ENCODE measurements at regions not wholly inside any gene's neighbourhood (a gene's known extent, or its start where the extent isn't known, plus 50 kb on each side); places are given as distances from the start of the nearest gene placed in this dataset.

DNA sequence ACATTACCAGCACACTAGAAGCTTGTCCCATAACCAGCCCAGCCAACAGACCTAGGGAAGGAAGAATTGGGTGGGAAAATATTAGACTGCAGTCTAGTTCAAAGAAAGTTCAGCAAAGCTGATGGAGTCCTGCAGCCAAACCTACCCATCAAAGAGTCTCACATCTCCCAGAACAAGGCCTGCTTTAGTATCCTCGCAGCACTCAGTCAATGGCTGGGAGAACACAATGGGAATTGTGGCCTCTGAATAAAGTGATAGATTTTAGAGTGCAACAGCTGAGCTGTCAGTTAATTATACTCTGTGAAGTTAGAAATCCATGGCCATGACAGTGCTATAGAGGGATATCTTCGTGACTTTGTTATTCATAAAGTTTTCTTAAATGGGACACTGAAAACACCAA is 207.2 kb upstream of the NAALADL2 start:
- DNase-seq (ENCODE audit: low spot score): no peak

DNA sequence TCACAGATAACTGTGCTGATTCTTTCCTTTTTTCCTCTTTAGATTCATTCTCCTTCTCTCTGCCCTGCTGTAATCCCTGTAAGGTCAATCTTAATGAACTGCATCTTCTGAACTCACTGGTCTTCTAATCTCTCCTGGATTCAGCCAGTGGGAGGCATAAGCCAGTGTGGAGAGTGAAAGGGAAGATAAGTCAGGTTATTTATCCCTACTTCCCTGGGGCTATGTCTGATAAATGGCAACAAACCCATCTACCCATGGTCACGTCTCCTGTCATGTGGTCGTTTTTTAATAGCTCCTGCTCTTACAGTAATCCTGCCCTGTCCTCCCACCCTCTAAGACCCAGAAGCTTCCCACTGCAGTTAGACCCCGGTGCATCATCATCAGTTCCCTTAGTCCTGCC is 199.6 kb upstream of the NAALADL2 start:
- DNase-seq (ENCODE audit: low spot score): no peak

DNA sequence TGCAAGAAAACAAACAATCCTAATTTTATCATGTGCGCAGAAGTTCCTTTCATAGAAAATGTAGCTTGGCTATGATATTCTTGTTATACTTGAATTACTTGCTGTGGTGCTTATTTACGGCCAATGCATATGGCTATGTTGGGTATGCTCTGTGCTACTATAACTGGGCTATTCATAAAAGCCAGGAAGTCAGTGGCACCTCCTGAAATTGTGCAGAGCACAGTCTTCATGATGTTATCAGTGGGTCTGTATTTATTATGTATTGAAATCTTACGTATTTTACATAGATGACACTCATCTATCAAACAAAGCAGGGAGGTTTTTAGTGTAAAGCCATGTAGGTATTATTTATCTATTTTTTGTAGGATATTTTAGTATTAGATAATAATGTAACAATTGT is 196.5 kb upstream of the NAALADL2 start:
- no peak for DNase-seq (ENCODE audit: low spot score)

DNA sequence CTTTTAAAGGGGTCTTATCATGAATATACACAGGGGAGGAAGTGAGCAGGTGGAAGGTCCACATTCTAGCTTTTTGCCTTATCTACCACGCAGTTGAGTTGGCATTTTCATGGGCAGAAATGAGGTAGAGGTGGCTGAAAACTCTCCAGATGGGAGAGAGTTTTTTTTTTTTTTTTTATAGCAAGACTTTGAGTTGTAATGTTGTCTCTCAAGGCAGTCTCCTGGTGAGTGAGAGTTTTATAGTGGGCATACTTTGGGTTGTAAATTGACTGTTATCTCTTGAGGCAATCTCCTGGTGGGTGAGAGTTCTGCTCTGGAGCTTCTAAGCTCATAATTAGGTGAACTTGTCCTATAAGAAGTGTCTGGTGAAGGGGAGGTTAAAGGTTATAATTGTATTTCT is 191.7 kb upstream of the NAALADL2 start:
- DNase-seq (ENCODE audit: low spot score): no peak

DNA sequence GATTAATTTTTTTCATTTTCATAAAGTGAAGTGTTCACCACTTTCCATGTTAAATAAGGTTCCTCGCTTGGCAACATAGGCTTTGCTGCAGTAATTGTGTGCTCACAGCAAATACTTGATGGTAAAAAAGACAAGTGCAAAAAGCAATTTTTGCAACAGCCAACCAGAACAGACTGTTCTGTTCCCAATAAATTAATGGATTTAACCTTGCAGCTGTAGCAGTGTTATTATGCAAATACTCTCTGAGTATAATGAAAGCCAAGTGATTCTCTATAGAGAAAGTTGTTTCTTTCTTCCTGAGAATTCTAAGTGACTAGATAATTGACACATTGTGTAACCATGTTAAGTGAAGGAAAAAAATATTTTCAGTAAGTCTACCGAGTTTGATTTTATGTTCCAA is 183.7 kb upstream of the NAALADL2 start:
- no peak for DNase-seq (ENCODE audit: low spot score)

DNA sequence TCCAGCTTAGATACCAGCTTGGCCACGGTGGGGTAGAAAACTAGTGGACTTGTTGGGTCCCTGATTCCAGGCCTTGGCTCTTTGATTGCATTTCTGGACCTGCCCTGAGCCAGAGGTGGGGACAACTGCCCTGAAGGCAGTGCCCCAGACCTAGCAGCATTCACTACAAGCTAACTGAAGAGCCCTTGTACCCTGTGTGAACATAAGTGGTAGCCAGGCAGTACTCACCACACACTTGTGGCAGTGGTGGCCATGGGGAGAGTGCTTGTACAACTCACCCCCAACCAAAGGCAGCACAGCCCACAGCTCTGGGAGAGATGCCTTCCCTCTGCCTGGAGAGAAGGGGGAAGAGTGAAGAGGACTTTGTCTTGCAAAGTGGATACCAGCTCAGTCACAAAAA is 177.3 kb upstream of the NAALADL2 start:
- DNase-seq (ENCODE audit: low spot score): no peak

DNA sequence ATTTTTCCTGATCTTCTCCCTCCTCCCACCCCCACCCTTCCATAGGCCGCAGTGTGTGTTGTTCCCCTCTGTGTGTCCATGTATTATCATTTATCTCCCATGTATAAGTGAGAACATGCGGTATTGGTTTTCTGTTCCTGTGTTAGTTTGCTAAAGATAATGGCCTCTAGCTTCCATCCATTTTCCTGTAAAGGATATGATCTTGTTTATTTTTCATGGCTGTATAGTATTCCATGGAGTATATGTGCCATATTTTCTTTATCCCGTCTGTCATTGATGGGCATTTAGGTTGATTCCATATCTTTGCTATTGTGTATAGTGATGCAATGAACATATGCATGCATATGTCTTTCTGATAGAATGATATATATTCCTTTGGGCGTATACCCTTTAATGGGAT is 173.3 kb upstream of the NAALADL2 start:
- DNase-seq (ENCODE audit: low spot score): no peak

DNA sequence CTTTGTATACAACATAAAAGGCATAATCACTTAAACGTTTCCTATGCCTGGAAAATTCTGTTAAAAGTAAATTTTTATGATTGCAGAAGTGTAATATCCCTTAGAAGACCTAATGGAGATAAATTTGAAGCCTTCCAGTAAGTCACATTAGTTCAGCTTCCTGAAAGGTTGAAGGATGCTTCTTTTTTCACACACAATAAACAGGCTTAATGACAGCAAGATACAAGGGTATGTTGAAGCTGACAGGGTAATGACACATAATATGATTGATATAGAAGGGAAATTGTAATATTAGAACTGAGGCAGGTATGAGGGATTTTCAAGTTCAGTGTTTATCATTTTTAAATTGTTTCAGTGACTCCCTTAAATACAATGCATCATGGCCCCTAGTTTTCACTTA is 161.8 kb upstream of the NAALADL2 start:
- DNase-seq (ENCODE audit: low spot score): no peak

DNA sequence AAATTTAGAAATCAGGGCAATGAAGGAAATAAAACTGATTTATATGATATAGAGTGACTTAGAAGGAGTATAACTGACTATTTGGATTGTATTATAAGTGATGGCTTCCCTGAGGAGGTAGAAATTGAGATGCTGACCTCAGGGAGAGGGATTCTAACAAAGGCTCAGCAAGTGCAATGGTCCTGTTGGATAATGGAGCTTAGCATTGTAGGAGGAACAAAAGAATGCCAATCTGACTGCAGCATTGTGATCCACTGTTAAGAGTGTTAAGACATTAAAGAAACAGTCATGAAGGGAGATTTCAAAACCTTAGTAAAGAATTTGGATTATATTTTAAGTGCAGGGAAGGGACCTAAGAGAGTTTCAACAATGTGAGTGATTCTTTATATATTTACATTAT is 158.4 kb upstream of the NAALADL2 start:
- no peak for DNase-seq (ENCODE audit: low spot score)

DNA sequence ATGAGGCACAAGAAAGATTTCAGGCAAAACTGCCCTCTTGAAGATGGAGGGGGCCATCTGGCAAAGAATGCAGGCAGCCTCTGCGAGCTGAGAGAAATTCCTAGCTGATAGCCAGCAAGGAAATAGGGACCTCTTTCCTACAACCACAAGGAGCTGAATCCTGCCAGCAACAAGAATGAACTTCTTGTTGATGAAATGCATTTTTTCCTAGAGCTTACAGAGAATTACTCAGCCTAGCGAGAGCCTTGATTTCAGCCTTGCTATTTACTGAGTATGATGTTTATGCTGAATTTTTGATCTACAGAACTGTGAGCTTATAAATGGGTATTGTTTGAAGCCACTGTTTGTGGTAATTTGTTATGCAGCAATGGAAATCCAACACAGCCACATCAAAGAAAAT is 148.5 kb upstream of the NAALADL2 start:
- no peak for DNase-seq (ENCODE audit: low spot score)

DNA sequence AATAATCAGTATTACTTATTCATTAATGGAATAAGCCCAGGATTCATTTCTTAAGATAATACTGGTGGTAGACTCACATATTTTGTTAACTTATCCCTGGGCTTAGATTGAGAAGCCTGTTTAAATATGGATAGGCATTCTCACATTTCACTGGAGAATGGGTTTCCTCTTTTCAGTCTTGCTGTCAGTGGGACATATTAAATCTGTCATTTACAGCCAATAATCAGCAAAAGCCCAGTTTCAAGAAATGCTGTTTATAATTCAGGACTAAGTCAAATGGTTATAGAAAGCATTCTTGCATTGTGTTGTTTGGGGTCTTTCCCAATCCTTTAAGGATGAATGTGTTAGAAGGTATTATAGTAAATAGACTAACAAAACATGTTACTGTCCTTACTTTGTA is 143.7 kb upstream of the NAALADL2 start:
- no peak for DNase-seq (ENCODE audit: low spot score)

DNA sequence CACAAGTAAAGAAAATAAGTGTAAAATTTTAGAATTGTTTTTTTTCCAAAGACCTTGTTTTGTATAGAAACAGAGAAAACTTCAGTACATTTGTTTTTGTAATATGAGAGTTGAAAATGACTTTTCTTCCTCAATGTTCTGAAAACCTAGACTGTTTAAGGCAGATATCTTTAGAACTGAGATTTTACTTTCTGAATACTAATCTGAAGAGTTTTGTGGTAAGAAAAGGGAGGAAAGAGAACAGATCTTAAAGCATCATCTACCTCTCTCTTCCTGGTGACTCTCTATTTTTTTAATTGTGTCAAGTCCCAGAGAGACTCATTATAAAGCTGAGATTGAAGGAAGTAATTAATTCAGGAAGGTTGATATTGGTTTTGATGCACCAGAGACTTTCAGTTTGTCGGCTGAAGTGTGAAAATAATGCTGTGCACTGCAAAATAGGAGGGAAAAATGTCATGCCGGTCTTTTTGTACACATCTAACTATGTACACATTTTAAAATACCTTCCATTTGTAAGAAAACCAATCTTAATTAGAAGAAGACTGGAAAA is 142.1 kb upstream of the NAALADL2 start:
- DNase-seq (ENCODE audit: low spot score): no peak

DNA sequence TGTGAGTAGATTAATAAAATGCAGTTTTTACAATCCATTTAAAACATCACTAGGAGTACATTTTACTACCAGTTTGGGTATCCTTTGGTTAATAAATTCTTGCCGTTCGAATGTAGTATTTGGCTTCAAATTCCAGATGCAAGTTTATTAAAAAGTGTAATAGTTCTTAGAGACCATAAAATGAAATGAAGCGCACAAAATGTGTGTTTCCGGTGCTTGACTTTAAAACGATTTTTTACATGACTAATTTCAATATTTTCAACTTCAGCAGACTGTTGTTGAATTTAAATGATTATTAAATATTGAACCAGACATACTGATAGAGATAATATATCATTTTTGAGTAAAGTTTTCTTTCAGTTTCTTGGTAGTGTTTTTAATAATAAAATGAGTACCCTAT is 138.4 kb upstream of the NAALADL2 start:
- no peak for DNase-seq (ENCODE audit: low spot score)

DNA sequence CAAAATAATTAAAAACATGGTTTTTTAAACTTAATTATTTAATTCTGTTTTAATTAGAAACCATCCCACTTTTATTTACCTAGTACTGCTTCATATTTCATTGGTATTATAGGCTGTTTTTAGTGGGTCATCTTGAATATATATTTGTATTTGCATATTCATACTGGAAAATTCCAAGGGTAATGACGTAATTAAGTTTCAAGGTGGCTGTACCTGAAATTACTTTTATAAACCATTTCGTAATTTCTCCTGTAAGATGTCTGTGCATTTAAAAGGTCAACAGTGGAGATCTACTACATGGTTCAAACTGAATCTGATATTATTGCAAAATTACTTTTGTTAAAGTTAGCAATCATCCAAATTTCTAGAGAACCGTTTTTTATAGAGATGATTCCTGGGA is 133.8 kb upstream of the NAALADL2 start:
- no peak for DNase-seq (ENCODE audit: low spot score)

DNA sequence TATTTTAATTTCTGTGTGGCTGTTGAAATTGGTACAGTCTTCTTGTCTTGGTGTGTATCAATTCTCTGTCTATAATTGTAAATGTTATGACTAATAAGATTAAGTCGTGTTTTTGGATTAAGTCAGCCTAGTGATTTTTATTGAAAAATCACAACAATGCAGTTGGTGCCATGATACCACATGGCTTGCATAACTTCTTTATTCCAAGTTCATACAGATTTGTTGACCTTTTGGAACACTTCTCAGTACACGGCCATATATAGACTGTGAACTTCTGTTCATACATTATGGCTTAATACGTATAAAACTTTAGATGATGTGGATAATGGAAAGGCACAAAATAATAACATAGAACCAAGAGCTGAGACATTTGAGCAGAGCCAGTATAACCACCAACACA is 121.2 kb upstream of the NAALADL2 start:
- DNase-seq (ENCODE audit: low spot score): no peak

DNA sequence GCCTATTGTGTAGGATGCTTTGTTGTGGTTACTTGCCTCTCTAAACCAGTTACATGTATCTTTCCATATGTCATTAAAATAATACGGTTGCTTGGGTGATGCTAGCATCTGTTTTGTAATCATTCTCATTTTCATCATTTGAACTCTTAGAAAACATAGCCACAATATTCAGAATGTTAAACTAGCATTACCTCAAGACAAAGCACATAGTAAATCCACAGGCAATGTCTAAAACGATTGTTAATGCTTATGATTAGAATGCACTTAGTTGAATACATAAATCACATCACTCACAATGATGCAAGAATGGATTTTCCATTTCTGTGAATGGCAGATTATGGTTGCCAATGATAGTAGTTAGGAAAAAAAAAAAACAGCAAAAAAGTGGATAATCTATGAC is 110.0 kb upstream of the NAALADL2 start:
- DNase-seq (ENCODE audit: low spot score): no peak

DNA sequence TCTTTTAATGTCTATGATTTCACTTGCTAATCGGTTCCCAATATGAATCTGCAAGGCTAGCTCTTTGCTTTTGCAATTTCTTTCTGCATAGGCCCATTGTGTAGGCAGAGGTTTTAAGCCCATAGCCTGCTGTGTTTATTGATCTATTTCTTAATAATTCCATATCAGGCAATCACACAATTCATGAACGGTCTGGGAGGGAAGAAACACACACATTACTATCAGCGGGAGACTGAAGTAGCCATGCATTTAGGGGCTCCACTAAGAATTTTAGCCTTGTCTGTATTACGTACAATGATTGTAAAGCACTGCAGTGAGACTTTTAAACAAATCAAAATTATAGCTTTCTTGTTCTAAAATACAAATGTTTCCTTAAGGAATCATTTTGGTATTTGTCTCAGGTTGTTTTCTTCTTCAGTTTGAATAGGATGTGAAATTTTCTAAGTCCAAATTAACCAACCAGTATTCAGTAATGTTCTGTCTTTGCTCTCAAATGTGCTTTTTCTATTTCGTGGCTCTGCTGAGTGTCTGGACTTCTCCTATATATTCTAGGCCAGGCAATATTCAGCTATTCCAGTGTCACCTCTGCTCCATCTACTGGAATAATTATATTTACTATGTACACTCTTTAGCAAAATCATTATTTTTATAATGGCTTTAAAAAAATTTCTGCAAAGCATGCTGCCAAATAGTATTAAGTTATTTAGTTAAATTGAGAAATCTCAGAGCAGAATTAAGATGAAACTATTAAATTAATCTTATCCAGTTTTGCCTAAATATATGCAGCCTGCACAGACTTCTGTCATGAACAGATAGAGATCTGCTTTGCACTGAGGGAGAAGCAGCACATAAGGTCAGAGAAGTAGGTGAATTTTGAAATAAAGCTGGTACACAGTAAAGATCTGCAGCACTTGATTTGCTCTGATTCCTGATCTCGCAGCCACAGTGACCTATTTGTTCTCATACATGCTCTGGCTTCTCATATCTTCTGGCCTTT is 103.0 kb upstream of the NAALADL2 start:
- no peak for DNase-seq (ENCODE audit: low spot score)

DNA sequence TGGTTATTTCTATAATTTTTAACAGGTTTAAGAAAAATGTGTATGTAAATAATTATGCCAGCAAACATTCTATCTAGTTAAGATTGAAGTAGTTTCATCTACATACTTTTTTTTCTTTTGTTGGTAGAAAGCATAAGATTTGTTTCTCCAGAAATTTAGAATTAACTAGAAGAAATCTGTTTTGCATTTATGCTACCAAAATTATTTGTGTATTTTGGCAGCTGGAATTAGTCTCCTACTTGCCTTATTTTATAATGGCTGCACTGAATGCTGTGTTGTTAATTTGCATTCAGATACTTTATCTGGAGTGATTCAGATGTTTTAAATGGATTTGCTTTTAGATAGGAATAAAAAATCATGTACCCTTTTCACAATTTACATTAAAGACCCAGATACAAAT is 100.2 kb upstream of the NAALADL2 start:
- DNase-seq (ENCODE audit: low spot score): no peak

DNA sequence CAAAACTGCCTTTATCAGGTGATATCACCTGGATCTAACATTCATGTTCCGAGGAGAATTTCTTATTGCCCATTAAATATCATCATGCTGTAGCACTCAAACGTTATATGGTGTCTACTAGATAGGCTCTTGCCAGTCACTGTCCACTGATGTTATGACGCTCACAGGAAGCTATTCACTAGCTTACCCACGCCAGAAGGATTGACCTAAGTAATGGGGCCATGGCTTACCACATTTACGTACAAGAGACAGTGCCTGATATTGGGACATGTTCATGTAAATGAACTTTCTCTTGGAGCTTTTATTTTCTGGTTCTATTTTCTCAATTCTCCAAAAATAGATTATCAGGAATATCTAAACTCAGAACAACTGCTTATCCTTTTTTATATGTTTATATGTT is 91.7 kb upstream of the NAALADL2 start:
- no peak for DNase-seq (ENCODE audit: low spot score)

DNA sequence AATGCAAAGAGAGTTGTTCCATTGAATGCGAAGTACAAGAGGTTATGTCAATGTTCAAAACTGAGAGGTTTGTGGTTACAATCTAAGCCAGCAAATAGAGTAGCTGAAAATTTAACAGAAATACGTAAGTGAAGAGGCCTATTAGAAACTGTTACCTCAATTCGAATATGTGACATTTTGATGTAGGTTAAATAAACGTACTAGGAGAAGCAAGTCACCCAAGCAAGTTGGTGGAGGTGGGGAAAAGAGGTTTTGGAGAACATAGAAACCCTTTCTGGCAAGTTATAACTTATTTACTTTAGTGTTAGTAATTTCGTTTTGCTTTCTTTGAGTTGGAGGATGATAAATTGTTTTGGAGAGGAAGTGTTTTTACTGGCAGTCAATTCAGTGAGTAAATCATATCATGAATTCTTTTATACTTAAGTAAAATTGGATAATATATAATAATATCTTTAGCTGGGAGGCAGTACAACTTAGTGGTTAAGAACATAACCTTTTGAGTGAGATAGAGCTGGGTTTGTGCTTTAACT is 91.2 kb upstream of the NAALADL2 start:
- peak; percentile 14 for DNase-seq (ENCODE audit: low spot score)

DNA sequence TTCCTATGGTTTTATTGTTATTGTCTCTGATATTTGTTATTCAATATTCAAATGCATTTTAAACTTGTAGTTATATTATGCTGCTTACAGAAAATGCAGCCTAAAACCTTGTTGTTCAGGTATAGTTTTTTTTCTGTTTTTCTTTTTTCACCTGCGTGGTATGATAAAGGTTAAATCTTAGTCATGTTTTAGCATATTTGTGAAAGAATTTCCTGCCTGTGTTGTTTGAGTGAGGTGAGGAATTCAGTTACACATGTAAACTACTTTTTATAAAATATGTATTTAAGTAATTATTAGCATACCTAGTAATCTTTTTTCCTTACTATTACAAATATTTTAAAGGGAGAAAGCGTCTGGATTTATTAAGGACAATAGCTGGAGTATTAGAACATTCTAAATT is 90.0 kb upstream of the NAALADL2 start:
- no peak for DNase-seq (ENCODE audit: low spot score)

DNA sequence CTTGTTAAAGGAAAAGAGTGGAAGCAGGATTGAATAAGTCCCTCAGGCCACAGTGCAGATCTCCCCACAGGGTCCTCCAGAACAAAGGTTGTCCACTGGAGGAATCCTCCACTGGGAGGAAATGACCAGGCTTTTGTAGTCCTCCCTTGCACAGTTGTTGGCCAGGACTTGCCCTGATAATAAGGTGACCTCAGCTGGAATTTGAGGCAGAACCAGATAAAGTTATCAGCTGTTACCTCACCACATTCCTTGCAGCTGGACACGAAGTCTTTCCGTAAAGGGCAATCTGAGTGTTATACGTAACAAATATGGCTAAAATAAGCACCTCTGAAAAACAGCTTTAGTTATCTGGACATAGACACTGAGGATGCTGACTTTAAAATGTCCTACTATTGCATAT is 83.5 kb upstream of the NAALADL2 start:
- DNase-seq (ENCODE audit: low spot score): no peak

DNA sequence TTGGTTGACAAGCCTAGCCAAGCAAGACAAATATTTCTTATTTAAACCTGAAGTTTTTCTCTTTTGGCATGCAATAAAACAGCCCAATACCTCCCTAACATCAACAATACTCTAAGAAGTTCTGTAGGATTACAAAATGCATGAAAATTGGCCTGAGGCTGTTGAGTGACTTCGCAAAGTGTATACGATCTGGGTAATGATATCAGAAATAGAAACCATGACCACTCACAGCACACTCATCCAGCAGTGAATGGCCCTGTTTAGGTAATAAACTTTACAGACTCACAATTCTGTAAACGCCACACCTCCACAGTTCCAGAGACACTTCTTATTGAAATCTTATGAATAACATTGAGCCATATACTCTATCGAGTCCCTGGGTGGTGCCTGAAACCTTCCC is 83.0 kb upstream of the NAALADL2 start:
- DNase-seq (ENCODE audit: low spot score): no peak

DNA sequence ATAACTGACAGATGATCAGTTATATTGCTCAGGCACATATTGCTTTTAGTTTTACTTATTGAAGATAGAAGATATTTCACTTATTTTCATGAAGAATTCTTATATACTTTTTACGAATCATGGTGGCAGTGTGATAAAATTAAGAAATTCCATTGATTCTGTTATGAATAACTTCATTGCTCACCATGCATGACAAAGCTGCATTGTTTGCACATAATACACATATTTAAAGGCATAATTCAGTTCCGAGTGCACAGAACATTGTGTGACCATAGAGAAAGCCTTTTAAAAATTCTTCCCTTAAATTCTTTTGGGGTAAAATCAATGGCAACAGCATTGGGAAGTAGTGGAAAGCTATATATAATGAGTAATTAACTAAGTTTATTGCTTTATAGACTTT is 82.5 kb upstream of the NAALADL2 start:
- no peak for DNase-seq (ENCODE audit: low spot score)

Data from hepatic stellate cell (primary cell).